COLO829 (cell line): ENCODE measurements at regions not wholly inside any gene's neighbourhood (a gene's known extent, or its start where the extent isn't known, plus 50 kb on each side); places are given as distances from the start of the nearest gene placed in this dataset.

ENCODE experiments used
- DNase-seq: peaks from one replicate; pipeline ENCODE4 v3.0.0; 2012; ENCODE audit warnings: low spot score

DNA sequence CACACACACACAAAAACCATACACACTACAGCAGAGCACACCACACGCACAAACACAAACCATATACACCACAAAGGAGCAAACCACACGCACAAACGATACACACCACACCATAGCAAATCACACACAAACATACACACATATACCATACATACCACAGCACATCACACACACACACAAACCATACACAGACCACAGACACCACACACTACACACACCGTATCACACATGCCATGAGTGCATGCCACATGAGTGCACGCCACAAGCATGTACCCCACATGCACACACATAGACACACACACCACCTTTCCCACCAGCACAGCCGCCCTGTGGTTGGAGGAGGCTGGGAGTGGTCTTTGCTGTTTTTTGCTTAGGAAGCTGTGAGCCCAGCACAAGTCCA lies 517.1 kb upstream of the MYT1L start:
- DNase-seq, result no peak

DNA sequence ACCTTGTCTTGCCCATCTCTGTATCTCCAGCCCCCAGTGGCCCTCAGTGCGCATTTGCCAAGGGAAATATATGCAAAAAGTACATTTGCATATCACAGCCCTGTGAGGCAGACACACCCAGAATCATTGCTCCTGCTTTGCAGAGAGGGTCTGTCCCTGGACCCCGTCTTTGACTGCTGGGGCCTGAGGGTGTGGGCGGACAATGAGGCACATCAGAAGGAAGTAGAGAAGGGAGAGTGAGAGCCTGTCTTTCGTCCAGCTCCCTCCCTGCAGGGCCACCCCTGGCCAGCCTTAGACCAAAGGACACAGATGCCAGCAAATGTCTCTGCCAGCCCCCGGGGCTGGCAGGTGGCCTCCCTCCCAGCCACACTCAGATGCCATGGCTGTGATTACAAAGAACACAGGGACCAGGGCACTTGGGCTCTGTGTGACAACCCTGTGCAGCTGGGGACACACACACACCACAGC lies 516.2 kb upstream of the MYT1L start:
- DNase-seq, result no peak

DNA sequence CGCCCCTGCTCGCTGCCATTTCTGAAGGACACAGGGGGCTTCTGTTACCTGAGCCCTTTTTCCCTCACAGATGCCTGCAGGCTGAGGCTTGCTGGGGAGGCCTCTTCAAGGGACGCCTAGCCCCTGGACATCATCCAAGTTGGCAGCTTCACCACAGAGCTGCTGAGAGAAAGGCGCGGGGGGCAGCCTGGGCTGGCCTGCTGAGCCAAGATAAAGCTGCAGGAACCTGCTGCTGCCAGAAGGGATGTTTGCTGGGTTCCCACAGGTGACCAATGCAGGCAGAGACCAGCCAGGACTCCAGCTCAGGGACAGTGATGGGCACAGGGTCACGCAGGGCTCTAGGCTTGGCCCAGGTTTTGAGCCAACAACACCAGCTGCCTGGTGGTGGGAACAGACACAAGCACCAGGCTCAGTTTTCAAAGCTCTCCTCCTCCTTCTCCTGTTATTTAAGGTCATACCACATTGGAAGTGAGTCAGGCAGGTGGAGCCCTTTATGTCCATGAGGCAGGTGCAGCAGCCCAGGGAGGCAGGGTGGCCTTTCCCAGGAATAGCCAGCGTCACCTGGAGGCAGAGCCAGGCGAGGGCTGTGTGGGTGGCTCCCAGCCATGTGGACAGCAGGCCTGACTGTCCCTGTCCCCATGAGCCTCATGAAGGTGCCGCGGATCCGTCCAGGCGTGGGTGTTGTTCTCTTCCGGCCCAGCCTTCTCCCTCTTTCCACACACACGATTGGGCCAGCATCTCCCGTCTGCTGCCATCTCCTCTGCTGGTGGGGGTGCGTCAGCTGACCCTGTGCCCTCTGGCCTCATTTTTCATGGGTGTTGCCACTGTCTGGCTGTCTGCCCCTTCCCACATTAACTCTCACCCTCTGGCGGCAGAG lies 515.5 kb upstream of the MYT1L start:
- DNase-seq, result no peak

DNA sequence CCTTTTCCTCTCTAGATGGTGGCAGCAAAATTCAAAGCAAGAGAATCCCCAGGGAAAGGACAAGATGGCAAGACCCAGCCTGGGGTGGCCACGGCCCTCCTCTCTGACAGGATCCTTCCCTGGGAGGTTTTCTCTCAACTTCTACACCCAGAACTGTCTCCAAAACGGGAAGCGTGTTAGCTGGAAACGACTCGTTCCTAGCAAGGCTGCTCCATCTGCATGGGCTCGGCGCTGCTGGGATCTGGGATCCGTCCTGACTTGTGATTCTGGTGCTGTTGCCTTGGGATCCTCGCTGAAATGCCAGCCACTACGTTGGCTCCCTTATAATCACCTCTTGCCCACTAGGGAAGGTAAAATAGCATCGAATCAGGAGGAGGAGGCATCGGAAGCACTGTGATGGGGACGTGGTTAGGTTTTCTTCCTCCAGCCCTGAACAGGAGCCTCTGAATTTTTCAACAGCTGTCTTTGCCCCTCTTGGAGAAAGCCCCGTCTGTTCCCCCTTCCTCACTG lies 514.8 kb upstream of the MYT1L start:
- DNase-seq, result no peak

DNA sequence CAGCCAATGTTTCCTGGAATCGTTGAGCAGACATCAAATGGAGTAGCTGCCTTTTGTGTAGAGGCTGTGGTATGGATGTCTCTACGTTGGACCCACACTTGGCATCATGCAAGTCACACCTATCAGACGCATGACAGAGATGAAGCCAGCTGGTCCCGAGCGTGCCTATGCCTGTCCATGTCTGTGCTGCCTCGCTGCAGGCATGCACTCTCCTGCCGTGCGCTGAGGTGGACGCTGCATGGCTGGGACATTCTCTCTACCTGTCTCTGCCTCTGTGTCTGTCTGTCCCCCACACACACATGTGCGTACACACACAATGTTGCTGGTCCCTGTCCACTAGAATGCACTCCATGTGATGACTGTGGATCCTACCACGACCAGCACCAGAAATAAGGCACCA lies 514.2 kb upstream of the MYT1L start:
- DNase-seq, result no peak

DNA sequence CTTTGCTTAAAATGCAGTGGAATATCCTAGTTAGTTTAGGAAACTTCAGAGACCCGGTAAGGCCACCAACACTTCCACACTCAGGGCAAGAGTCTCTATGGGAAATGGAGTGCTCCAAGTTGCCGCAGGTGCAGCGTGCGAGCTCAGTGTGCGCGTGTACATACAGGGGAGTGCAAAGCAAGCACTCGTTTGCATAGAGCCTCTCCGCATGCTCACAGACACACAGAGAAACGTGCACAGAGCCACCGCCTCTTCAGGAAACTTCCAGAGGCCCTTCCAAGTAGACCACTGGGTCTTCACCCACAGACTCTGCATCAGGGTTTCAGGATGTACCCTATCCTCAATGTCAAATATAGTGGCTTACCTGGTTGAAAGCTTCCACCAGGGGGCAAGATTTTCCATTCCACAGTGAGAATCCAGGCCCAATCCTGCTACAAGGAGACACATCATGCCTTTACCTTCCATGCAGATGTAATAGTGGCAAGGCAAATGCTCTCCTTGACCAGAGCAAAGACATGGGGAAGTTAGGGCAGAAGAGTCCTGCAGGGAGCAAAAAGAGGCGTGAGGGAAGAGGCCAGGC lies 513.0 kb upstream of the MYT1L start:
- DNase-seq, result no peak

DNA sequence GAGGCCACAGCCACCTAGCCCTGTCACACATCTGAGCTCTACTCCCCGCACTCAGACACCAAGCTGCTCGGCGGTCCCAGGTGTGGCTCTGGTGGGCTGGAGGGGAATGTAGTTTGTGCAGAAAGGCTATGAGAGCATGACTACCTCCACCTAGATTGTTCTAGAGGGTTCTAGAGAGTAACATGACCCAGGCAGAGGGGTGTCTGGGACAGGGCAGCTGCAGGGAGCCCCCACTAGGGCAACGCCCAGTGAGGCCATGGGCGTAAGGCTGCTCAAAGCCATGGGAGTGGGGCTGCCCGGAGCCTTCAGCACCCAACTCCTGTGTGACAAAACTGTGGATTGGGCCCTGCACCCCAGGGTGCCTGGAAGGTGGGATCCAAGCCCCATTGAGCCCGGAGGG lies 511.4 kb upstream of the MYT1L start:
- no peak for DNase-seq

DNA sequence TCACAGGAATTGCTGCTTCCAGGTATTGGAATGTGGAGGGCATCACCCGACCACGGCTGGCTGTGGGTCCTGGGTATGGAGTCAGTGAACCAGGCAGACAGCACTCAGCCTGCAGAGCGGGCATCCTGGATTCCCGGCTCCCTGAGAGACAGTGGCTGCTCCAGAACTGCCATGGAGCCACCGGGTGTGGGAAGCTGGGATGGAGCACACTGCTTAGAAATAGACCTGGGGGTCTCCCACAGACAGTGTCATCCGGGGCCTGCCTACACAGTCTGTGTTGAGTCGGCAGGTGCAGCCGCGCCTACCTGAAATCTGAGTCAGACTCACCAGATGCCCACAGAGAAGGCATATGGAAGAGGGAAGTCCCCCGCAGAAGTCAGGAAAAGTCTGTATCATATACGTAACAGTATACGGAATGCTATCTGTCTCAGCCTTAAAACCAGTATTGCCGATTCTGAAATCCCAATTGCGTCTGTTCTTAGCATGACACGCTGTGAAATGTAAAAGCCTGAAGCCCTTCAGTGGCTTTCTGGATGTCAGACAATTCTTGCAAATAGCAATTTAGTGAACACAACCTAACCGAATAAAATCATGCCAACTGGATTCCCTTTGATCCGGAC lies 509.7 kb upstream of the MYT1L start:
- DNase-seq, result no peak

DNA sequence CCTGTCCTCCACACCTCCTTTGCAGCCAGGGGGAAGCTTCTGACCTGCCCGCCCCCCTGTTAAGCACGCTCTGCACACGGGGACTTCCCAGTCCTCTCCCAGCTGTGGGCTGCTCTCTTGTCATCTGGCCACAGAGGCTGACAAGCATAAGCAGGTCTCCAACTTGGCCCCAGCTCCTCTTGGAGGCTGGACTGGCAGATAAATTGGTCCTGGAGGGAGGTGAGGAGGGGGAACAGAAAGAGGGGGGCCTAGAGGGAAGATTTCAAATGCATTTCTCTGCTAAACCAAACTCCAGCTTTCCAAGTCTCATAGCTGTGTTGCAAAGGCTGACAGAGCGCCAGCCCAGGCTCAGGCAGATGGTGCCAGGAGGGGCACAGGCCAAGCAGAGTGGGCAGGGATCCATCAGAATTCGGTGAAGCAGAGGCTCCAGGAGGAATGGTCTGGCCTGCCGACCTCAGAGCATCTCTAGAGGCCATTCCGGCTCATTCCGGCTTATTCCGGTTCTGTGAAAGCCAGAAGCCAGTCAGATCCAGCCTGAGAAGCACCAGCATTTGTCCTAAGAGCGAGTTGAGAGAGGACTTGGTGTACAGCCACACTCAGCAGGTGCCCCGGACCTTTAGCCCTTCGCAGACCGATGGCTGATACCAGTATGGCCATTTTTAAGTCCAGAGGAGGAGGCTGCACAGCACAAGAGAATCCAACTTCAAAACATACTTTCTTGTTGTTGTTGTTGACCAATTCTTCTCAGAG lies 508.9 kb upstream of the MYT1L start:
- no peak for DNase-seq

DNA sequence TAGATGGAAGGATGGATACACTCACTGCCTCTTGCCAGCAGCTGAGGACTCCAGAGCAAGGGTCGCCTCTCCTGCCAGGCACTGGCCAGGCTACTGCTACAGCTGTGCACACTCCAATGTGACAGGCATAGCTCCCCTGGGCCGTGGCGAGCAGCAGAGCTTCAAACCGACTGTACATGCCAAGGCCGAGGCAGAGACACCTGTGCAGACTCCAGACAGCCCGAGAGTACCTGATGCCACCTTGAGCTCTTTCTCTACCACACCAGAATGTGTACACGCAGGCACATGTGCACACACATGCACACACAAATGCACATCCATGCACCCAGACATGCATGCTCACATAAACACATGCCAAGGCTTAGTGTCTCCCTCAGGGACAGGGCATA lies 508.3 kb upstream of the MYT1L start:
- DNase-seq, result no peak

DNA sequence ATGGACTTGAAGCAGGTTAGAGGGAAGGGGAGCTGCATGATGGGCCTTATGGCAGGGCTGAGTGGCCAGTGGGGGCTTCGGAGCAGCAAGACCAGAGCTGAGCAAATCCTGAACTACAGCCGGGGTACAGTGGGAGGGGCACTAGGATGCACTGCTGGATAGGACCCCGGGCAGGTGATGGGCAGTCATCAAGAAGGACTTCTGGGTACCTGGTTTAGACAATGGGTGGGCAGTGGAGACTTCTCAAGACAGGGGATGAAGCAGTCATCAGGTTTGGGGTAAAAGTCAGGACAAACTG lies 507.4 kb upstream of the MYT1L start:
- DNase-seq, result no peak

DNA sequence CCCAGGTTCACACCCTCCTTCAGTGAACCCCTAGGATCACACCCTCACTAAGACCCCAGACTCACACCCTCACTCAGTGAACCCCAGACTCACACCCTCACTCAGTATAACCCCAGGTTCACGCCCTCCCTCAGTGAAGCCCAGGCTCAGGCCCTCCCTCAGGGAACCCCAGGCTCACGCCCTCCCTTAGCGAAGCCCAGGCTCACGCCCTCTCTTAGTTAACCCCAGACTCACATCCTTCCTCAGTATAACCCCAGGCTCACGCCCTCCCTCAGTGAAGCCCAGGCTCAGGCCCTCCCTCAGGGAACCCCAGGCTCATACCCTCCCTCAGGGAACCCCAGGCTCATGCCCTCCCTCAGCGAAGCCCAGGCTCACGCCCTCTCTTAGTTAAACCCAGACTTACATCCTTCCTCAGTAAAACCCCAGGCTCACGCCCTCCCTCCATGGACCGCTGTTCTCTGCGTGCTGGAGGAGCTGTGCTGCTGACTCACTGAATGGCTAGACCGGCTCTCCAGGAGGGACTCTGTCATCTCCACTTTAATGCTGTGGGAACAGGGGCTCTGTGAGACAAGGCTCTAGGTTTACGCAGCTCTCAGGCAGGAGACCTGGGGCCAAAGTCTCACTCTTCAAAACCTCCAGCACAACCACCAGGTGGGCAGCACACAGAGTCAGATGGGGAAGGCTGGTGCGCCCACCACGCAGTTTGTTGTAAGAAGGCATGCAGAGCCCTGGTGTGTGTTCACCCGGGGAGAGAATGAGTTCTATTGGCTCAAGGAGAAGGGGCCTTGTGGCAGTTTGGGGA lies 506.9 kb upstream of the MYT1L start:
- no peak for DNase-seq

DNA sequence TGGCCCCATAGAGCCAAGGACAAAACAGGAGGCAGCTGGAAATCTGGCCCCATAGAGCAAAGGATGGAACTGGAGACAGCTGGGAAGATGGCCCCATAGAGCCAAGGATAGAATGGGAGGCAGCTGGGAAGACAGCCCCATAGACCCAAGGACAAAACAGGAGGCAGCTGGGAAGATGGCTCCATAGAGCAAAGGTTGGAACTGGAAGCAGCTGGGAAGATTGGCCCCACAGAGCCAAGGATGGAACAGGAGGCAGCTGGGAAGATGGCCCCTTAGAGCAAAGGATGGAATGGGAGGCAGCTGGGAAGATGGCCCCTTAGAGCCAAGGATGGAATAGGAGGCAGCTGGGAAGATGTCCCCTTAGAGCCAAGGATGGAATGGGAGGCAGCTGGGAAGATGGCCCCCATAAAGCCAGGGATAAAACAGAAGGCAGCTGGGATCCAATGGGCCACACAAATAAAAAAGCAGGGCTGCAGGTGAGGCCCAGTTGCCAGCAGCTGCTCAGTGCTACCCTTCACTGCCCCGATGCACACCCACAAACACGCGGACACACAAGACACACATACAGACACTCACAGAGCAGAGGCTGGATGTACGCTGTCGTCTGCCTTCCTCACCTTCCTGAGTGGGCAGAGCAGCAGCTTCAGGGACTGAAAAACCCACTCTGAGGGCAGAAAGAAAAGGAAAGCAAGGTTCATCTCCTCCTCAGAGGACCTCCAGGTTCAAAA lies 505.4 kb upstream of the MYT1L start:
- DNase-seq, result no peak

DNA sequence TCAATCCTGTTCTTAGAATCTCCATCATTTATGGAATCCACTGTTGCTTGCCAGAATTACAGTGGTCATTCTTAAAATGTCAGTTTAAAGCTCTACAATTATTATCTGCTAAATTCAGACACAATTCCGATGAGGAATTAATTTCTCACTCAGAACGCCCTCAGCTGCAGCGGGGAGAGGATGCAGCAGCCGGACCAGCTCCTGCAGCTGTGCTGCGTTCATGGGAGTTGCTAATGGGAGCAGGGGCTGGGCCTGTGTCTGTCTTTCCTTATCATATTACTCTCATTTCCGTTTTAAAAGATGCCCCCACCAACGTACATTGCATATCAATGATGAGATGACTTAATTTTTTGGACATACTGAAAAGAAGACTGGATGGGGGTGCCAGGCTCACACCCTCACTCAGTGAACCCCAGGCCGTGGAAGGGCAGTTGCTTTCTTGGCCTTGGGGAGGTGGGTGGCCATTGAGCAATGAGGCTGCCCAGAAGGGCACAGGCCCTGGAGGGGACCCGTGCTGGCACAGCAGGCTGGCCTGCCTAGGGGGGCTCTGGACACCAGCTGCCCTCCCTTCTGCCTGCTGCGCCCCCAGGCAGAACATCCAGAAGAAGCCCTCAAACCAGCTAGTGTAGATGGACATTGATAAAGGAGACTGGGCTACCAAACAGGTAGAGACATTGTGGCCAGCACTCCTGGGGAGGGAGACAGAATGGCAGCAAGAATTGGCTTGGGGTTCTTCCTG lies 503.6 kb upstream of the MYT1L start:
- no peak for DNase-seq

DNA sequence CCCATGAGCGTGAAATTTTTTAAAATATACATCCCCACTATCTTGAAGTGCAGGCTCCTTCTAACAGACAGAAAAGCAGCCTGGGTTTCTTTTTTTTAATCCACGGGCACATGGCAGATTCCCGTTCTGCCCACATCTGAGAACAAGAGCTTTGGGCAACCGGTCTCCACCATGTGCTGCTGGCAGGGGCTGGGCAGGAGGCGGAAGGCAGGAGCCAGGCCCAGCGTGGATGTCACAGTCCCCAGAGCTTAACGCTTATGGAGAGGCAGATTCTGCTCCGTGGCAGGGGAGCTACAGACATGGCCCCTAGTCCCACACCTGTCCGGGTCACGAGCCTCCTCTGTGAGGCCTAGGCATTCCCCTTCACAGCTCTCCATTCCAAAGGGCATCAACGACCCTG lies 503.0 kb upstream of the MYT1L start:
- no peak for DNase-seq

DNA sequence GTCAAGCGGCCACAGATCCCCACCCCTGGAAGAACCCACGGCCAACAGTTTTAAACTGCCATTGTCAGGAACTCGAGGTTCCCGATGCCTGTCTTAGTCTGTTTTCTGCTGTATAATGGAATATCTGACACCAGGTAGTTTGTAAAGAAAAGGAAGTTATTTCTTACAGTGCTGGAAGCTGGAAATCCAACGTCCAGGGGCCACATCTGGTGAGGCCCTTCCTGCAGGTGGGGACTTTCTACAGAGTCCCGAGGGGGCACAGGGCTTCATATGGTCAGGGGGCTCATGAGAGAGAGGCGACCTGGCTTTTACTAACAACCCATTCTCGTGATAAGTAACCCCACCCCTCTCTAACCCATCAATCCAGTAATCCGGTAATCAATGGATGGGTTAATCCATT lies 501.6 kb upstream of the MYT1L start:
- no peak for DNase-seq

DNA sequence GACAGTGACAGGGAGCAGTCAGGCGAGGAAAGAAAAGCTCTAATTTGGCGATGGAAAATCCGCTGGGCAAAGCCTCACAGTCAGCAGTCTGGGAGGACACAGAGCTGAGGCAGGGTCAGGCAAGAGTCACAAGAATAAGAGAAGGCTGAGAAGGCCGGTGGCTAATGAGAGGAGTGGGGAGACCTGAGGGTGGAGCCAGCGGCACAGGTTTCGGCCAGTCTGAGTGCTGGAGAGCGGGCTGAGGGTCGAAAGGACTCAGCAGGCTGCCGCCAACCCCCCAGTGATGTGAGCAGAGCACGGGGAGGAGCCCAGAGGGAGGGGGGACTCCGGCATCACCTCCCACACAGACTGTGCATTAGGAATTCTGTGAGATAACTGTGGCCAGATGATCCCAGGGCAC lies 500.6 kb upstream of the MYT1L start:
- no peak for DNase-seq

DNA sequence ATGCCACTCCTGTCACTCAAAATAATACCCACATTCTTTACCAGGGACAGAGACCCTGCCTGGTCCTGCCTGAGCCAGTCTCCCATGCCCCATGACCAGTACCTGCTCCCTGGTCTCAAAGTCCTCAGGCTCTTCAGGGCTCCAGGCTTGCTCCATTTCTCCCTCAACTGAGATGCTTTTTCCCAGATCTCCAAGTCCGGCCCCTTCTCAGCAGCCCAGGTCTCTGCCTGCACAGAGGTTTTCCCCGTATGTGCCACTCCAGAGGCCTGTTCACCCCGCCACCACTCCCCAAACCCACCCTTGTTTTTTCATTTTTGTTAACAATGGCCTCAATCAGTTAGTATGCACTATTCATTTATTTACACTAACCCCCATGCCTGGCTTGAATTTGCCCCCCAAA lies 499.5 kb upstream of the MYT1L start:
- no peak for DNase-seq

DNA sequence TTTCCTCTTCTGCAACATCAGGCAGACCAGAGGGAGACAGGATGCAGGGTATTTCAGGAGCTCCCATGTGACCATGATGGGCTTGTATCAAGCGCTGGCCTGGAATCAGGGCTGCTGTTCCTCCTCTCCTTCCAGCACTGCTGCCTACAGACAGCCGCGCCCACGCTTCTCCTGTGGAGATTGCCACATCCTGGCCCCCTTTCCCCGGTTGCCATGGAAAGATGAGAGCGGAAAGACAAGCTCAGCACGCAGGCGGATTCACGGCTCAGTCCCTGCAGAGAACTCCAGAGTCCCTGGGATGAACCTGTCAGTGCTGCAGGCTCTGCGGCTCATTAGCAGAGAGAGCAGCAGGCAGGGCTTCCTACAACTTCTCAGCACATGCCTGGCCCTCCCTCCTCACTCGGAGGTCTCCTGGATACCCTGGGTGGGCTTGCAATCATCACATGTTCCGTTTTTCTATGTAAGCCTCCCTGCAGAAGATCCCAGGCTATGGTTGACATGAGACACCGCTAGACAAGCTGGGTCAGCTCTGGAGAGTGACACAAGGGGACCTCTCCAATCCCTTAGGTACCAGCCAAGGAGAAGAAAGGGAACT lies 497.8 kb upstream of the MYT1L start:
- no peak for DNase-seq

DNA sequence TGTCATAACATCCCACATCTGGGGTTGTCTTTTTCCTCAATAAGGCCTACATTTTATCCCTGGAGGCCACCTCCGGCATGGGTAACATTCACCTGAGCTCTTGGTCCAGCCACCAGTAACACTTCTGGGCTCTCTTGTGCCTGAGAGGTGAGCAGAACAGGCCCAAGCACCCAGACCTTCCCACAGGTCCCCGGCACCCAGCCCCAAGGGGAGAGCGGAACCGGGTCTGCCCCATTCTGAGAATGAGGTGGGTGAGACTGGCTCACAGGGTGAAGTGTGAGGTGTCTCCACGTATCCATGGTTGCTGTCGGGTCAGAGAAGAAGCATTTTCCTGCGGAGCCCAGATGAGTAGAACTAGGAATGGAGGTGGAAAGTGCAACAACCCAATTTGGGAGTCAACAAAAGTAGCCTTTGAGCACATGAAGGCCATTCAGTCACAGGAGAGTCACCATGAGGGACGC lies 496.7 kb upstream of the MYT1L start:
- DNase-seq, result no peak
